SHP77 treated with DMSO at 0.1 percent for 48 hours (cell line): ENCODE measurements at regions not wholly inside any gene's neighbourhood (a gene's known extent, or its start where the extent isn't known, plus 50 kb on each side); places are given as distances from the start of the nearest gene placed in this dataset.
A peak's percentile ranks its signal among the peaks of the same experiment; 100 is the strongest.
"Not testable (repeated sequence)": the region's sequence is repeated elsewhere in the genome, so short reads cannot be mapped to it uniquely, and the experiment has no call there.

Experiments
- DNase-seq: peaks from one replicate; lab custom pipeline; 2025; lab: John Stamatoyannopoulos, UW

- DNase-seq = not testable (repeated sequence)
Observed at GRCh38 chr4:9702696-9703095, 78.7 kb upstream of the DRD5 start.

- peak; percentile 37 for DNase-seq
Observed at GRCh38 chr4:9703391-9703790, 78.0 kb upstream of the DRD5 start.

GRCh38 chr4:9704126-9704525, 77.3 kb upstream of the DRD5 start:
- not testable (repeated sequence) for DNase-seq

- DNase-seq = no peak
Observed at GRCh38 chr4:9704551-9705332, 76.7 kb upstream of the DRD5 start.

- DNase-seq = not testable (repeated sequence)
Observed at GRCh38 chr4:9707281-9707680, 74.2 kb upstream of the DRD5 start.

- DNase-seq = not testable (repeated sequence)
Observed at GRCh38 chr4:9707936-9708335, 73.5 kb upstream of the DRD5 start.

- no peak for DNase-seq
Observed at GRCh38 chr4:9709724-9710123, 71.7 kb upstream of the DRD5 start.

- DNase-seq = not testable (repeated sequence)
Observed at GRCh38 chr4:9715271-9715670, 66.2 kb upstream of the DRD5 start.

GRCh38 chr4:9716093-9716492, 65.3 kb upstream of the DRD5 start:
- no peak for DNase-seq

GRCh38 chr4:9718246-9718939, 63.0 kb upstream of the DRD5 start:
- not testable (repeated sequence) for DNase-seq

GRCh38 chr4:9722131-9722530, 59.3 kb upstream of the DRD5 start:
- not testable (repeated sequence) for DNase-seq
